SK-N-SH (cell line): ENCODE measurements at regions not wholly inside any gene's neighbourhood (a gene's known extent, or its start where the extent isn't known, plus 50 kb on each side); places are given as distances from the start of the nearest gene placed in this dataset.

ENCODE experiments used
- CTCF ChIA-PET: fragments of 300-600, 350-600 bp; formaldehyde crosslinking; extraction: SDS; loops from one replicate; lab custom pipeline; 2021; lab: Yijun Ruan, JAX
- POLR2A ChIA-PET: fragments of 350-600 bp; sonication (Branson Sonifier 250); formaldehyde crosslinking; extraction: SDS; loops from one replicate; lab custom pipeline; 2020; ENCODE audit warnings: antibody characterized with exemption, inconsistent platforms; lab: Yijun Ruan, JAX
- DNase-seq: peaks from one replicate; pipeline ENCODE4 v3.0.0; 2012
- H2AFZ ChIP-seq: fragments of 200-600 bp; sonication (generic); 2 replicates; pipeline ENCODE4 v1.8.1; 2016; ENCODE audit warnings: antibody characterized with exemption, mild to moderate bottlenecking, low read depth
- H3F3A ChIP-seq: fragments of 200-600 bp; sonication (generic); replicated peaks from 2 replicates; pipeline ENCODE3; 2016; ENCODE audit warnings: antibody characterized with exemption, mild to moderate bottlenecking; ENCODE audit not compliant: insufficient read depth
- H3K27ac ChIP-seq, 2 experiments: fragments of 200-500 bp in 1 of 2; fragments of 200-600 bp in 1 of 2; sonication (Bioruptor generic) in 1 of 2; sonication (generic), shearing (Covaris generic) in 1 of 2; 2 replicates each; pipeline versions ENCODE4 v1.5.1 to v1.6.1; 2014 to 2016; ENCODE audit warnings: low read depth in 2 of 2, inconsistent platforms in 1 of 2, low read length in 1 of 2, mild to moderate bottlenecking in 1 of 2, mixed read lengths in 1 of 2
- H3K27me3 ChIP-seq: fragments of 200-600 bp; sonication (generic), shearing (Covaris generic); 2 replicates; pipeline ENCODE4 v1.6.1; 2016; ENCODE audit warnings: mixed run types; ENCODE audit not compliant: insufficient read depth
- H3K36me3 ChIP-seq, 2 experiments: fragments of 200-500 bp in 1 of 2; fragments of 200-600 bp in 1 of 2; sonication (Bioruptor generic) in 1 of 2; sonication (generic) in 1 of 2; replicated peaks in 1 of 2; 2 replicates each; pipeline versions ENCODE3 to v1.5.1; 2014 to 2016; ENCODE audit warnings: low read length in 1 of 2, mild to moderate bottlenecking in 1 of 2; ENCODE audit not compliant: insufficient read depth in 2 of 2, control insufficient read depth in 1 of 2
- H3K4me1 ChIP-seq, 2 experiments: fragments of 200-500 bp in 1 of 2; fragments of 200-600 bp in 1 of 2; sonication (Bioruptor generic) in 1 of 2; sonication (generic), shearing (Covaris generic) in 1 of 2; 2 replicates each; pipeline versions ENCODE4 v1.5.1 to v1.6.1; 2014 to 2016; ENCODE audit warnings: low read depth in 1 of 2, low read length in 1 of 2, mixed run types in 1 of 2; ENCODE audit not compliant: insufficient read depth in 2 of 2, control insufficient read depth in 1 of 2
- H3K4me2 ChIP-seq: fragments of 200-600 bp; sonication (generic), shearing (Covaris generic); 2 replicates; pipeline ENCODE4 v1.6.1; 2017; ENCODE audit warnings: mixed run types
- H3K4me3 ChIP-seq, 2 experiments: fragments of 200-500 bp in 1 of 2; fragments of 200-600 bp in 1 of 2; sonication (Bioruptor generic) in 1 of 2; sonication (generic), shearing (Covaris generic) in 1 of 2; 2 replicates each; pipeline versions ENCODE4 v1.5.1 to v1.8.1; 2014 to 2016; ENCODE audit warnings: low read depth in 2 of 2, inconsistent platforms in 1 of 2, low read length in 1 of 2, mild to moderate bottlenecking in 1 of 2, mixed read lengths in 1 of 2, moderate library complexity in 1 of 2
- H3K79me2 ChIP-seq: fragments of 200-600 bp; sonication (generic); 2 replicates; pipeline ENCODE4 v1.8.1; 2017; ENCODE audit warnings: mild to moderate bottlenecking; ENCODE audit not compliant: insufficient read depth
- H3K9ac ChIP-seq: fragments of 200-600 bp; sonication (generic); 2 replicates; pipeline ENCODE4 v1.6.1; 2017; ENCODE audit warnings: mixed run types
- H3K9me2 ChIP-seq: fragments of 200-600 bp; sonication (generic); 2 replicates; pipeline ENCODE4 v1.6.1; 2017; ENCODE audit warnings: mixed run types
- H3K9me3 ChIP-seq: fragments of 200-600 bp; sonication (generic); 2 replicates; pipeline ENCODE4 v1.6.1; 2017; ENCODE audit warnings: mixed run types, mild to moderate bottlenecking, moderate library complexity
- H4K20me1 ChIP-seq: fragments of 200-600 bp; sonication (generic); 2 replicates; pipeline ENCODE4 v1.6.1; 2017; ENCODE audit warnings: mild to moderate bottlenecking, mixed run types; ENCODE audit not compliant: insufficient read depth
- ELF1 ChIP-seq: IDR thresholded peaks from 2 replicates; pipeline ENCODE4 v1.4.0; 2012
- EP300 ChIP-seq, 2 experiments: IDR thresholded peaks; 2 replicates each; pipeline versions ENCODE4 v1.4.0 to v1.6.1; 2012; ENCODE audit warnings: borderline replicate concordance in 1 of 2, low read depth in 1 of 2, low read length in 1 of 2
- EZH2phosphoT487 ChIP-seq: fragments of 200-600 bp; sonication (generic); IDR thresholded peaks from 2 replicates; pipeline ENCODE4 v1.6.1; 2017; ENCODE audit warnings: low read depth, mixed run types, mild to moderate bottlenecking, antibody characterized with exemption, moderate library complexity, borderline replicate concordance
- GABPA ChIP-seq: IDR thresholded peaks from 2 replicates; pipeline ENCODE4 v1.4.0; 2012; ENCODE audit warnings: low read depth, mild to moderate bottlenecking
- GATA2 ChIP-seq: sonication (generic); formaldehyde crosslinking; IDR thresholded peaks from 2 replicates; pipeline ENCODE4 v1.5.0; 2020; ENCODE audit warnings: mild to moderate bottlenecking, missing genetic modification reagents
- JUND ChIP-seq: IDR thresholded peaks from 2 replicates; pipeline ENCODE4 v1.4.0; 2012
- MEF2A ChIP-seq: IDR thresholded peaks from 2 replicates; pipeline ENCODE4 v1.4.0; 2012; ENCODE audit warnings: low read depth, borderline replicate concordance
- NFIC ChIP-seq: IDR thresholded peaks from 2 replicates; pipeline ENCODE4 v1.4.0; 2012; ENCODE audit warnings: borderline replicate concordance
- NRF1 ChIP-seq: IDR thresholded peaks from 2 replicates; pipeline ENCODE4 v1.6.1; 2012; ENCODE audit warnings: low read depth, mild to moderate bottlenecking, low read length
- POLR2AphosphoS5 ChIP-seq: IDR thresholded peaks from 2 replicates; pipeline ENCODE4 v1.6.1; 2012; ENCODE audit warnings: low read depth, low read length
- RAD21 ChIP-seq: IDR thresholded peaks from 2 replicates; pipeline ENCODE4 v1.6.1; 2012; ENCODE audit warnings: mild to moderate bottlenecking, low read length
- RCOR1 ChIP-seq: fragments of 150-350 bp; IDR thresholded peaks from 2 replicates; pipeline ENCODE4 v1.6.1; 2017; ENCODE audit warnings: antibody characterized with exemption, low read length
- RFX5 ChIP-seq: IDR thresholded peaks from 2 replicates; pipeline ENCODE4 v1.6.1; 2012; ENCODE audit warnings: mild to moderate bottlenecking, improper control_type of control experiment, low read length
- SIN3A ChIP-seq: IDR thresholded peaks from 2 replicates; pipeline ENCODE4 v1.6.1; 2012; ENCODE audit warnings: low read depth, mild to moderate bottlenecking, low read length, moderate library complexity, borderline replicate concordance
- SMC3 ChIP-seq: IDR thresholded peaks from 2 replicates; pipeline ENCODE4 v1.6.1; 2012; ENCODE audit warnings: low read depth, low read length, improper control_type of control experiment
- TAF1 ChIP-seq: IDR thresholded peaks from 2 replicates; pipeline ENCODE4 v1.6.1; 2012; ENCODE audit warnings: low read depth, mild to moderate bottlenecking, low read length, moderate library complexity, borderline replicate concordance
- TEAD4 ChIP-seq: IDR thresholded peaks from 2 replicates; pipeline ENCODE4 v1.4.0; 2012; ENCODE audit warnings: mild to moderate bottlenecking, borderline replicate concordance; ENCODE audit not compliant: insufficient read depth
- YY1 ChIP-seq: IDR thresholded peaks from 2 replicates; pipeline ENCODE4 v1.4.0; 2012; ENCODE audit warnings: low read depth, mild to moderate bottlenecking
- WGBS: methylation state at CpG from one replicate; pipeline ENCODE4 v1.1.6; 2017; ENCODE audit warnings: low lambda C conversion rate; 5-methylcytosine and 5-hydroxymethylcytosine counted together
- TF ChIP-seq, protein P1 (sequence below): IDR thresholded peaks from 2 replicates; pipeline ENCODE4 v1.4.0; 2012; ENCODE audit warnings: low read depth, borderline replicate concordance
- TF ChIP-seq, protein P2 (sequence below): fragments of 150-350 bp; IDR thresholded peaks from 2 replicates; pipeline ENCODE4 v1.6.1; 2016; ENCODE audit warnings: mild to moderate bottlenecking, low read depth, low read length
- TF ChIP-seq, protein P3 (sequence below): IDR thresholded peaks from 2 replicates; pipeline ENCODE4 v1.6.1; 2012; ENCODE audit warnings: mild to moderate bottlenecking, low read depth, low read length, moderate library complexity
- TF ChIP-seq, protein P4 (sequence below): fragments of 150-350 bp; IDR thresholded peaks from 2 replicates; pipeline ENCODE4 v1.6.1; 2017; ENCODE audit warnings: antibody characterized with exemption, low read length, low read depth, borderline replicate concordance
- TF ChIP-seq, protein P5 (sequence below): IDR thresholded peaks from 2 replicates; pipeline ENCODE4 v1.4.0; 2012; ENCODE audit warnings: low read depth
- TF ChIP-seq, protein P6 (sequence below): IDR thresholded peaks from 2 replicates; pipeline ENCODE4; 2012
- TF ChIP-seq, protein P7 (sequence below): IDR thresholded peaks from 2 replicates; pipeline ENCODE4 v1.4.0; 2012; ENCODE audit warnings: low read depth, borderline replicate concordance

DNA sequence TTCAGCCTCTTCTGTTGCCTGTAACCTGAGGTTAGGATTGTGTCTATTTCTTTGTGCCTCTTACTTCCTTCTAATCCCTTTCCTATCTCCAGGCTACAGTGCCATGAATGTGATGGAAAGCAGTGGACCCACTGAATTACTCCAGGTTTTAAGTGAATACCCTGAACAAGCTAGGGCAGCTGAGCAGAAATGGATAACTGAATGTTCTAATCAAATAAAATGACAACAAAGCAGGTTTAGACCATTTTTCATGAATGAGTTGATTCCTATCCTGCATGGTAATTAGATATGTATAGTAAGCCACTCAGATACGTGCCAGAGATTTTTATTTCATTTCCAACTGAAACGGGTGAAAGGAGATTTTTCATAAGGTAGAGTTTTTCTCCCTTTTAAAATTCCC lies 127.5 kb upstream of the ZP4 start:
- H3K36me3 ChIP-seq, result no peaks in the 10 kb centered on the region
- DNase-seq, result peak; percentile 32
- no peak overlapping the region; a peak in 1 of 4 replicates for H3K27ac ChIP-seq
- H2AFZ ChIP-seq, result no peak overlapping the region
- H3K79me2 ChIP-seq, result no peaks in the 10 kb centered on the region
- ChIA-PET CTCF (interaction anchor here (1.3 to 2.4 kb wide), 2 partner anchors 17 to 154 kb away, joined by 4 to 8 read pairs; no protein-coding TSS in a partner anchor), POLR2A (no interaction called here)
- H3F3A ChIP-seq, result no peaks in the 10 kb centered on the region
- H3K27me3 ChIP-seq, result no peaks in the 10 kb centered on the region
- no peaks in the 10 kb centered on the region for H4K20me1 ChIP-seq
- H3K4me1 ChIP-seq, result peaks cover 0 to 11% of the 10 kb centered on the region in 2 experiments; a peak in 2 of 4 replicates
- H3K9me3 ChIP-seq, result no peaks in the 10 kb centered on the region
- no peak overlapping the region for H3K9ac ChIP-seq
- H3K4me2 ChIP-seq, result no peak overlapping the region
- H3K4me3 ChIP-seq, result no peak overlapping the region
- no peaks in the 10 kb centered on the region for H3K9me2 ChIP-seq
- 3% methylated on average over 2 of the region's 2 CpGs for WGBS
- TF ChIP-seq TEAD4 (no peak), EZH2phosphoT487 (no peak), POLR2AphosphoS5 (no peak), SMC3 (no peak), ELF1 (no peak), JUND (no peak), GATA2 (CRISPR knock-in tag) (peak; percentile 94), RAD21 (no peak), RFX5 (no peak), EP300 (IDR thresholded peaks at IDR 0.05; ENCODE audit: borderline replicate concordance in 1 of 2, low read depth in 1 of 2, low read length in 1 of 2) (peak in 1 of 2 experiments; percentile 86; a peak in 2 of 4 replicates), NFIC (no peak), RCOR1 (peak; percentile 72), TAF1 (no peak), SIN3A (no peak), YY1 (no peak), NRF1 (no peak), MEF2A (no peak), GABPA (no peak)
- TF ChIP-seq, protein P1, sequence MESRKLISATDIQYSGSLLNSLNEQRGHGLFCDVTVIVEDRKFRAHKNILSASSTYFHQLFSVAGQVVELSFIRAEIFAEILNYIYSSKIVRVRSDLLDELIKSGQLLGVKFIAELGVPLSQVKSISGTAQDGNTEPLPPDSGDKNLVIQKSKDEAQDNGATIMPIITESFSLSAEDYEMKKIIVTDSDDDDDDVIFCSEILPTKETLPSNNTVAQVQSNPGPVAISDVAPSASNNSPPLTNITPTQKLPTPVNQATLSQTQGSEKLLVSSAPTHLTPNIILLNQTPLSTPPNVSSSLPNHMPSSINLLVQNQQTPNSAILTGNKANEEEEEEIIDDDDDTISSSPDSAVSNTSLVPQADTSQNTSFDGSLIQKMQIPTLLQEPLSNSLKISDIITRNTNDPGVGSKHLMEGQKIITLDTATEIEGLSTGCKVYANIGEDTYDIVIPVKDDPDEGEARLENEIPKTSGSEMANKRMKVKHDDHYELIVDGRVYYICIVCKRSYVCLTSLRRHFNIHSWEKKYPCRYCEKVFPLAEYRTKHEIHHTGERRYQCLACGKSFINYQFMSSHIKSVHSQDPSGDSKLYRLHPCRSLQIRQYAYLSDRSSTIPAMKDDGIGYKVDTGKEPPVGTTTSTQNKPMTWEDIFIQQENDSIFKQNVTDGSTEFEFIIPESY, result no peak
- TF ChIP-seq, protein P2, sequence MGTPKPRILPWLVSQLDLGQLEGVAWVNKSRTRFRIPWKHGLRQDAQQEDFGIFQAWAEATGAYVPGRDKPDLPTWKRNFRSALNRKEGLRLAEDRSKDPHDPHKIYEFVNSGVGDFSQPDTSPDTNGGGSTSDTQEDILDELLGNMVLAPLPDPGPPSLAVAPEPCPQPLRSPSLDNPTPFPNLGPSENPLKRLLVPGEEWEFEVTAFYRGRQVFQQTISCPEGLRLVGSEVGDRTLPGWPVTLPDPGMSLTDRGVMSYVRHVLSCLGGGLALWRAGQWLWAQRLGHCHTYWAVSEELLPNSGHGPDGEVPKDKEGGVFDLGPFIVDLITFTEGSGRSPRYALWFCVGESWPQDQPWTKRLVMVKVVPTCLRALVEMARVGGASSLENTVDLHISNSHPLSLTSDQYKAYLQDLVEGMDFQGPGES, result no peak
- TF ChIP-seq, protein P3, sequence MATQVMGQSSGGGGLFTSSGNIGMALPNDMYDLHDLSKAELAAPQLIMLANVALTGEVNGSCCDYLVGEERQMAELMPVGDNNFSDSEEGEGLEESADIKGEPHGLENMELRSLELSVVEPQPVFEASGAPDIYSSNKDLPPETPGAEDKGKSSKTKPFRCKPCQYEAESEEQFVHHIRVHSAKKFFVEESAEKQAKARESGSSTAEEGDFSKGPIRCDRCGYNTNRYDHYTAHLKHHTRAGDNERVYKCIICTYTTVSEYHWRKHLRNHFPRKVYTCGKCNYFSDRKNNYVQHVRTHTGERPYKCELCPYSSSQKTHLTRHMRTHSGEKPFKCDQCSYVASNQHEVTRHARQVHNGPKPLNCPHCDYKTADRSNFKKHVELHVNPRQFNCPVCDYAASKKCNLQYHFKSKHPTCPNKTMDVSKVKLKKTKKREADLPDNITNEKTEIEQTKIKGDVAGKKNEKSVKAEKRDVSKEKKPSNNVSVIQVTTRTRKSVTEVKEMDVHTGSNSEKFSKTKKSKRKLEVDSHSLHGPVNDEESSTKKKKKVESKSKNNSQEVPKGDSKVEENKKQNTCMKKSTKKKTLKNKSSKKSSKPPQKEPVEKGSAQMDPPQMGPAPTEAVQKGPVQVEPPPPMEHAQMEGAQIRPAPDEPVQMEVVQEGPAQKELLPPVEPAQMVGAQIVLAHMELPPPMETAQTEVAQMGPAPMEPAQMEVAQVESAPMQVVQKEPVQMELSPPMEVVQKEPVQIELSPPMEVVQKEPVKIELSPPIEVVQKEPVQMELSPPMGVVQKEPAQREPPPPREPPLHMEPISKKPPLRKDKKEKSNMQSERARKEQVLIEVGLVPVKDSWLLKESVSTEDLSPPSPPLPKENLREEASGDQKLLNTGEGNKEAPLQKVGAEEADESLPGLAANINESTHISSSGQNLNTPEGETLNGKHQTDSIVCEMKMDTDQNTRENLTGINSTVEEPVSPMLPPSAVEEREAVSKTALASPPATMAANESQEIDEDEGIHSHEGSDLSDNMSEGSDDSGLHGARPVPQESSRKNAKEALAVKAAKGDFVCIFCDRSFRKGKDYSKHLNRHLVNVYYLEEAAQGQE, result no peak
- TF ChIP-seq, protein P4, sequence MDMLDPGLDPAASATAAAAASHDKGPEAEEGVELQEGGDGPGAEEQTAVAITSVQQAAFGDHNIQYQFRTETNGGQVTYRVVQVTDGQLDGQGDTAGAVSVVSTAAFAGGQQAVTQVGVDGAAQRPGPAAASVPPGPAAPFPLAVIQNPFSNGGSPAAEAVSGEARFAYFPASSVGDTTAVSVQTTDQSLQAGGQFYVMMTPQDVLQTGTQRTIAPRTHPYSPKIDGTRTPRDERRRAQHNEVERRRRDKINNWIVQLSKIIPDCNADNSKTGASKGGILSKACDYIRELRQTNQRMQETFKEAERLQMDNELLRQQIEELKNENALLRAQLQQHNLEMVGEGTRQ, result no peak
- TF ChIP-seq, protein P5, sequence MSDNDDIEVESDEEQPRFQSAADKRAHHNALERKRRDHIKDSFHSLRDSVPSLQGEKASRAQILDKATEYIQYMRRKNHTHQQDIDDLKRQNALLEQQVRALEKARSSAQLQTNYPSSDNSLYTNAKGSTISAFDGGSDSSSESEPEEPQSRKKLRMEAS, result no peak
- TF ChIP-seq, protein P6, sequence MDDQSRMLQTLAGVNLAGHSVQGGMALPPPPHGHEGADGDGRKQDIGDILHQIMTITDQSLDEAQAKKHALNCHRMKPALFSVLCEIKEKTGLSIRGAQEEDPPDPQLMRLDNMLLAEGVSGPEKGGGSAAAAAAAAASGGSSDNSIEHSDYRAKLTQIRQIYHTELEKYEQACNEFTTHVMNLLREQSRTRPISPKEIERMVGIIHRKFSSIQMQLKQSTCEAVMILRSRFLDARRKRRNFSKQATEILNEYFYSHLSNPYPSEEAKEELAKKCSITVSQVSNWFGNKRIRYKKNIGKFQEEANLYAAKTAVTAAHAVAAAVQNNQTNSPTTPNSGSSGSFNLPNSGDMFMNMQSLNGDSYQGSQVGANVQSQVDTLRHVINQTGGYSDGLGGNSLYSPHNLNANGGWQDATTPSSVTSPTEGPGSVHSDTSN, result no peak
- TF ChIP-seq, protein P7, sequence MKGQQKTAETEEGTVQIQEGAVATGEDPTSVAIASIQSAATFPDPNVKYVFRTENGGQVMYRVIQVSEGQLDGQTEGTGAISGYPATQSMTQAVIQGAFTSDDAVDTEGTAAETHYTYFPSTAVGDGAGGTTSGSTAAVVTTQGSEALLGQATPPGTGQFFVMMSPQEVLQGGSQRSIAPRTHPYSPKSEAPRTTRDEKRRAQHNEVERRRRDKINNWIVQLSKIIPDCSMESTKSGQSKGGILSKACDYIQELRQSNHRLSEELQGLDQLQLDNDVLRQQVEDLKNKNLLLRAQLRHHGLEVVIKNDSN, result no peak
